ENCODE measurements at regions not wholly inside any gene's neighbourhood (a gene's known extent, or its start where the extent isn't known, plus 50 kb on each side); places are given as distances from the start of the nearest gene placed in this dataset.
A peak's percentile ranks its signal among the peaks of the same experiment; 100 is the strongest.

DNA sequence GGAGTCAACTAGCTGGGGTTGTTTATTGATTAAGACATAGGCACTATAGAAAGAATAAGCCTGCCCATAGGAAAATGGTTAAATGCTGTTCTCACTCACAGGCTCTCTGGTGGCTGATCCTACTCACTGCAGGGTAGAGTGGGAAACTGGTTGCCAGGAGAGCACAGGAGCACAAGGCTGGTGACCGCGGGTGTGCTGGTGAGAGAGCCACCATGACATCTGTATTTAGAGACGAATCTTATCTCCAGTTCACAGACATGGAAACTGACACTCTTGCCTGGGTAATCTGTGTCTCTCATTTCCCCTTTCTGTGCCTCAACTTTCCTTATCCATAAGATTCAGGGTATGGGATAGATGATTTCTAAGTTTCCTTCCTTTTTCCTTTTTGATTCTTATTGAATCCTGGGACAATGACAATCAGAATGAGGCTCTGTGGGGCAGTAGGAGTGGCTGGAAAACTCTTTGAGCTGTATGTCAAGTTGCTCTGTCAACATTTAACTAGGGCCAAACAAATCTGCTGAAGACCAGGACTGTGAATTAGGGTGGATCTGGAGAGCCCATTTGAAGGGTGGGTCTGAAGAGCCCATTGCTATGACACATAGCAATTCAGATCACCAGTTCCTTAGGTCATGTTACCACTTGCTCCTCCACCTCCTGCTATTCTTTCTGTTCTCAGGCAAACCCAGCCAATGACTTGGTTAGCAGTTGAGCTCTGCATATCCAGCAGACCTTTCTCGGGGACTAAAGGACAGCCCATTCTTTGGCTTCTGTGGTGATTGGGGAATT is 286.1 kb upstream of the TBL1XR1 start:
- H3K27ac ChIP-seq = no peak overlapping the region
- no peaks in the 10 kb centered on the region for H3K27me3 ChIP-seq
- H3K36me3 ChIP-seq = no peaks in the 10 kb centered on the region
- no peak for DNase-seq (ENCODE audit: low read depth in 1 of 2, low spot score in 1 of 2)
- H3K9me3 ChIP-seq (ENCODE audit: low read depth) = no peaks in the 10 kb centered on the region
- TF ChIP-seq CTCF (IDR thresholded peaks at IDR 0.05; ENCODE audit: low read depth, low read length) = peak; percentile 18
- no peak overlapping the region for H3K4me3 ChIP-seq
- H3K4me1 ChIP-seq (ENCODE audit: low read depth) = no peaks in the 10 kb centered on the region

GRCh38 chr3:177484206-177484605 is 286.9 kb upstream of the TBL1XR1 start:
- no peaks in the 10 kb centered on the region for H3K36me3 ChIP-seq
- no peak overlapping the region for H3K4me3 ChIP-seq
- no peaks in the 10 kb centered on the region for H3K4me1 ChIP-seq (ENCODE audit: low read depth)
- H3K27me3 ChIP-seq = no peaks in the 10 kb centered on the region
- H3K9me3 ChIP-seq (ENCODE audit: low read depth) = no peaks in the 10 kb centered on the region
- TF ChIP-seq CTCF (IDR thresholded peaks at IDR 0.05; ENCODE audit: low read depth, low read length) = no peak
- no peak for DNase-seq (ENCODE audit: low read depth in 1 of 2, low spot score in 1 of 2)
- no peak overlapping the region for H3K27ac ChIP-seq

GRCh38 chr3:177484926-177485325 is 287.6 kb upstream of the TBL1XR1 start:
- no peaks in the 10 kb centered on the region for H3K9me3 ChIP-seq (ENCODE audit: low read depth)
- H3K27ac ChIP-seq = no peak overlapping the region
- H3K27me3 ChIP-seq = no peaks in the 10 kb centered on the region
- DNase-seq (ENCODE audit: low read depth in 1 of 2, low spot score in 1 of 2) = peak in 1 of 2 donors; percentile 34
- H3K36me3 ChIP-seq = no peaks in the 10 kb centered on the region
- H3K4me3 ChIP-seq = no peak overlapping the region
- TF ChIP-seq CTCF (IDR thresholded peaks at IDR 0.05; ENCODE audit: low read depth, low read length) = no peak
- H3K4me1 ChIP-seq (ENCODE audit: low read depth) = no peaks in the 10 kb centered on the region

DNA sequence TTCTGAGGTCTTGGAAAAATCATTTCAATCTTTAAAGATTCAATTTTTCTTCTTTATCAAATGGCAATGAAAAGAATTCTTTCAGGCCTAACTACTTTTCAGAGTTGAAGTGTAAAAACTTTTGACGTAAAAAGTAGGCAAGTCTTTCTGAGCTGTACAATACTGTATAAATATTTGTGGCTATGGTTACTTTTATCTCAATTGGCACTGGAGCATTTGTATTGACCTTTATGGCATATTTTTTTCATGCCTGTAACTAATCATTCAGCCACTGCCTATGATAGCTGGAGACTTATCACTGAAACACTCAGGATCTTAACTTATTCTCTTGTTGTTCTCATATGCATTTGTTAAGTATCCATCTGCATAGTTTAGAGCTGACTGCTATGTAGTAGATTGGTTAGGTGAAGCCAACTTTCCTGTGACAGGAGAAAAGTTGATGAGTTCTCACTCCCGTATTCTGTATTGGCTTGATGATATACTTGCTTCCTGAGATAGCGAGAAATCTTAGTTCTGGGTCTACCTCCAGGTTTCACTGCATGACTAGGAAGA is 290.4 kb upstream of the TBL1XR1 start:
- Histone ChIP-seq H3K4me3 (no peak overlapping the region), H3K27ac (no peak overlapping the region), H3K27me3 (no peaks in the 10 kb centered on the region), H3K36me3 (no peaks in the 10 kb centered on the region), H3K4me1 (ENCODE audit: low read depth) (no peaks in the 10 kb centered on the region), H3K9me3 (ENCODE audit: low read depth) (no peaks in the 10 kb centered on the region)
- DNase-seq (ENCODE audit: low read depth in 1 of 2, low spot score in 1 of 2) = no peak
- no peak for TF ChIP-seq CTCF (IDR thresholded peaks at IDR 0.05; ENCODE audit: low read depth, low read length)

DNA sequence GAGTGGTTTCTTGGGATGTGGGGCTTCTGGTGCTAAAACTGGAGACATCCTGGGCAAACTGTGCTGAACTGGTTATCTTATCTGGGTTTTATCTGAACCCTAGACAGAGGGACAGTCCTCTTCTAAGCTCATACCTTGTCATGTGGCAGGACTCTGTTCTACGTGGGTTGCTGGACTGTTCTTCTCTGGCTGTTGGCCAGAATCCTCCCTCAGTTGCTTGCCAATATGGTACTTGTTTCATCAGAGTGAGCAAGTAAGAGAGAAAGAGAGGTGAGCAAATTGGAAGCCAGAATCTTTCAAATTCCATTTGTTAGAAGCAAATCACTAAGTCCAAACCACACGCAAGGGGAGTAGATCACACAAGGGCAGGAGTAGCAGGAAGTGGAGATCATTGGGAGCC is 291.5 kb upstream of the TBL1XR1 start:
- Histone ChIP-seq H3K36me3 (no peaks in the 10 kb centered on the region), H3K27me3 (no peaks in the 10 kb centered on the region), H3K27ac (no peak overlapping the region), H3K4me1 (ENCODE audit: low read depth) (no peaks in the 10 kb centered on the region), H3K9me3 (ENCODE audit: low read depth) (no peaks in the 10 kb centered on the region), H3K4me3 (no peak overlapping the region)
- no peak for DNase-seq (ENCODE audit: low read depth in 1 of 2, low spot score in 1 of 2)
- no peak for TF ChIP-seq CTCF (IDR thresholded peaks at IDR 0.05; ENCODE audit: low read depth, low read length)
